ENCODE measurements at regions not wholly inside any gene's neighbourhood (a gene's known extent, or its start where the extent isn't known, plus 50 kb on each side); places are given as distances from the start of the nearest gene placed in this dataset.

DNA sequence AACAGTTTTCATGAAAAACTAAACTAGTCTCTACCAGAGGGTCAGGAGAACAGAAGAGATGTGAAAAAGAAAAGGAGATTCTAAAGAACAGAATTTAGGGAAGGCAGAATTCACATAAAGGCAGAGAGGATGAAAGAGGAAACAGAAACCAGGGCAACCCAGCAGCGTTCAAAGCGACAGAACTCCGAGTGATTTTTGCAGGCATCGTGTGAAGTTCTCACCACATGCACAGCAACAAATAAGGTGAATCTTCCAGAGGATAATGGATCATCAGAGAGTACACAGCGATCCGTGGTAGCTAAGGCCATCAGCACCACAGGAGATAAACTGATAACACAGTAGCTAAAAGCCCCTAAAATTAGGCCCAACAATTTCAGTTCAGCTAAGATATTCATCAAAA is 250.8 kb upstream of the THBS1 start:
- DNase-seq, result no peak

- DNase-seq, result no peak
These were observed 249.3 kb upstream of the THBS1 start for GRCh38 chr15:39331584-39331983.

DNA sequence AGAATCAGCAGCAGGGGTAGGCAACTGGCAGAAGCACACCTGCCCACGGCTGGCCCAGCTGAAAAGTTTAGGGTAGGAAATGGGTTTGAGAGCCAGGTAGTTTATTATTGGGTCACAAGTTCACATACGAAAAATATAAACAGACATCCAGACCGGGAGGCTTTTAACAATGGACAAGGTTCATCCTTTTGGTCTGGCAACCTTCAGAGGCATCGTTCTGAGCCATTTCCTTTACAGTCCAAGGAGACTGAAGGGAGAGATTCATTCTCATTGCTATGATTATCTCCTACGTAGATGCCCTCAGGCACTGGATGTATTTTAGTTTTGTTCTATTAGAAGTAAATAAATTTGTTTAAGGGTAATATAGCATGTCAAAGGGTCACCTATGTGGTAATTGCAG is 248.0 kb upstream of the THBS1 start:
- no peak for DNase-seq

GRCh38 chr15:39333393-39333792 is 247.5 kb upstream of the THBS1 start:
- DNase-seq, result no peak

DNA sequence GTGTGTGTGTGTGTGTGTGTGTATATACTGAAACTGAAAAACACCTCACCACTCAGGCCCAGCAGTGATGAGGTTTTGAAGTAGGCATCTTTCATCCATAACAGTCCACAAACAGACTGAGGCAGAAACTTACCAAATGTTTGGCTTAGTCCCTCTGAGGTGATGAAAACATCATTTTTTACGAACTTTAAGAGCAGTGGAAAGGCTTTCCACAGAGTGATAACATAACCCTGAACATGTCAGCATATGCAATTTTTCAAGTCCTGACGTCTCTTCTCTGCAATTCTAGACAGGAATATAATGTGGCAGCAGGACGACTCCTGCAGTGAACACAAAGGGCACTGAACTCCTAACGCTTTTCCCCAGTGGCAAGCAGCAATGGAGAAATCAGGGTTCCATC is 247.0 kb upstream of the THBS1 start:
- DNase-seq, result no peak

DNA sequence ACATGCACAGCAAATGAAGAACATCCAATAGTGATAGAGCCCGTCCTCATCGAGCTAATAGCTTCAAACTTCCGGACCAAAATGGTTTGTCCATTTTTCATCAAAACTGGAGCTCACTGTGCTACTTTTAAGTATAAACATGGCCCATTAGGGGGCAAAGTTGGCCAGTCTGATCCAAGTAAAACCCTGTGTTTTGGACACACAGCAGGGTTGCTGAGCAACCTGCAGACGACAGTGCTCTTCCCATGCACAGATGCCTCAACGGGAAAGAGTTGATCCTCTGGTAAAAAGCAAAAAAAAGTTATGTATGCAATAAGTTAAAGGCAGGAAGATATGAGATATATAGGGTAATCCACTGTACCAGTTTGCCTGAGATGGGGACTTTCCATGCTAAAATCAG is 244.0 kb upstream of the THBS1 start:
- DNase-seq, result no peak

- no peak for DNase-seq
These were observed 242.6 kb upstream of the THBS1 start for GRCh38 chr15:39338251-39338650.

DNA sequence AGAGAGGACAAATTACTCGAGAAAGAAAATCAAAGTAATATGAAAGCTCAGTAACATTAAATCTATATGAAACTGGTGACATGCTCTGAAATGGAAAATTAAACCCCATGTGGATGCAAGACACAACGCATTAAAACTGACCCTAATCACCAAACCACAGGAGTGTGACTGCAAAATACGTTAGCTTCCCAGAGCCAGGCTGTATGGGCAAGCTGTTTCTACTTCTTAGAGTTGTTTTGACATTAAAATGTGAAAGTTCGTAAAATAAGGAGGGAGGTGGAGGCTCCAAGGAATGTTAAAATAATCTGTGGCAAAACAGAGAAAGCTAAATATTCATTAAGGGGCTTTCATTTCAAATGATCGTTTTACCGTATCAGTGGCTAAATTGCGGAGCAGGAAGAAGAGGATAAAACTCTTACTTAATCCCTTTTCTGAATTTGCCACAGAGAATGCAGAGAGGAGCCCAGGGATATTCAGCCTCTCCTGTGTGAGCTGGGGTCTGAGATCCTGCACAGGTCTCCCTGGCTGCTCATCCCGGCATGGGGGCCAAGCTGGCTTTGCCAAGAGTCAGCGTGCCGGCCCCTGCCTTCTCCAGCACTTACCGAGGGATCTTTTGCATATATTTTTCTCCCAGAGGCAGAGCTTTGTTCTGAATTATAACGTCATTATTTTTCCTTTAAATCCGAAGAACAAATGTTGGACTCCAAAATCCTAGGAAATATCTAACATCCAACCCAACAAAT is 239.8 kb upstream of the THBS1 start:
- DNase-seq, result no peak

GRCh38 chr15:39344662-39345141 is 236.2 kb upstream of the THBS1 start:
- DNase-seq, result no peak

DNA sequence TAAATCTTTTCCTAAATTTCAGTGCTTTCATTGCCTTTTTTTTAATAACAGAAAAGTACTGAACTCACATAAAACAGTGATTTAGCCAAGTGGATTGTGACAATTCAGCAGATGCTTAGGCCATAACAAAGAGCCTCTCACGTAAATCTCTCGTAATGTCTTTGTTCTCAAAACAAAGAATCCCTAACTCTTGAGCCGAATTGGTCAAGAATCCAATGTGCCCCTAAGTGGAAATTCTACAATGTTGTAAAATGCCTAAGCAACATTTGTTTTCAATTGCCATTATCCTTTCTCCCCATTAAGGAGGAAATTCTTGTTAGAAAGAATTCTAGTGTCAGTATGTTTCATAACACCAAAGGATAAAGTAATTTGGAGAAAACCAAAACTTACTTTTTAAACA is 235.7 kb upstream of the THBS1 start:
- no peak for DNase-seq

GRCh38 chr15:39347453-39347852 is 233.4 kb upstream of the THBS1 start:
- no peak for DNase-seq

DNA sequence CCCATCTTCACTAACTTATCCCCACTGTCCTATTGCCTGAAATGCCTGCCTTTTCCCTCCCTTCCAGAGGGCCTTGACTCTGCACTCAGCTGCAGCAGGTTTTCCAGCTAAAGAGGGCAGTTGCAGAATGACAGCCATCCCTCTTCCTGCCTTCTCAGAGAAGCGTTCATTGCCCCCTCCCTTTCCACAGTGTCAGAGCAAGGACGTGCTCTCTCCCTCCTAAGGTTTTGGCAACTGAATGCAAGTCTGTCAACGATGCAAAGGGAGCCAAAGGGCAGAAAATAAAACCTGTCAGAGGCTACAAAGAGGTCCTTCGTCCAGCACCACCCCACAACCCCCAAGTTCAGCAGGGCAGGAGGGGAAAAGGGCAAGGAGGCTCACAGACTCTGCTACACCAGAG is 230.1 kb upstream of the THBS1 start:
- DNase-seq, result no peak

DNA sequence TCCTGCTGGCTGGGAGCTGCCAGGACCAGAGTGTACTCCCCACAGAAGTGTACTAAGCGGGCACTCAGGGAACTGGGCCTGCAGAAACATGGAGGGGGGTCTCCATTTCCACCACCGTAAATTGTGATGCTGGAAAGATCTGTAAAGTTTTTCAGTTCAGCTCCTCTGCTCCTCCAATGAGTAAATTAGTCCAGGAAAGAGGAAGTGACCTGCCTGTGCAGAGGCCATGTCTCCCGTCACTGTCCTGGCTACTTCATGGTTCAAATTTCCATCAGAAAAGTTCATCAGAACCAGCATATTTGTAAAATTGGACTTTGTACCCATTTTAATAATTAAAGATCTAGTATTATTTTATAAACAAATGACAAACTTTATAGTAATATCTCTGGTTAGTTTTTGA is 226.7 kb upstream of the THBS1 start:
- DNase-seq, result no peak

- DNase-seq, result peak; percentile 31
These were observed 223.2 kb upstream of the THBS1 start for GRCh38 chr15:39357480-39358268.

DNA sequence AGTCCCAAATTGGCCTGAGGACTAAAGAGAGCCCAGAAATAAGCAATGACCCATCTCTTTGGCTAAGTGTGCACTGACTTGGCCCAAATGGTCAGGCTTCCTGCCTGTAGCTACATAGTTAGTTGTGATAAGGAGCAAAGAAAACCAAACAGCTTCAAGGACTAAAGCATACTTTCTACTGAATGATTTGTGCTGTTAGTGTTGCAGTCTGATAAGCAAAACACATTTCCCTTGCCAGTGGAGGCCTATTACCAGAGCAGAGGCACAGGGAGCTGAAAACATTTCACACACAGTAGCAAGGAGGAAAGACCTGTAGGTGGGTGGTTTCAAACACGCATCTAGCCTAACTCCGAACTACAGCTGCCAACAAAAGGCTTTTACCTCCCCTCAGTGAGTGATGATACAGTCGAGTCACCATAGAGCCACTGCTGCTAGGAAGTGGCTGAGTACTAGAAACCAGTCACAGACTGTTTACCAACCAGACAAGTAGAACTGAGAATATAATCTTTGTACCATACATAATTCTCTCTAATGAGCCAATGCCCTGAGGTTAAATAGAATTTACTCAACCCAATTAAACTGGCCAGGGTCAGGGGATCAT is 222.3 kb upstream of the THBS1 start:
- DNase-seq, result peak; percentile 85

DNA sequence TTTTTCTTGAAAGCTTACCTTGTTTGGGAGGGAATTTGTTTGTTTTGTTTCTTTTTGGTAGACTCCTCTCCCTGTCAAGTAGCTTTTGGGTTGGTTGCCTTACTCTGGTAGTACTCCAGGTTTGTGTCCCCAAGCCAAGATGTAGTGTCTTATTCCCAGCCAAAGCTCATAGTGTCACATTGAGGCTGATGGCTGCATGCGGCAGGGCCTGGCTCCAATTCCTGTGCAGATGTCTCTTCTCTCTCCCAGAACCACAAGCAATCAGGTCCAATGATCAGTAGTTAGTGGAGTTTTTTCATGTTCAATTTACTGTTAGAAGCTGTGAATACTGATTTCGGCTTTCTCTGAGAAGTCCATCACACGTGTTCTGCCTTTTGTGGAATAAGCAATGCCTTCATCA is 221.1 kb upstream of the THBS1 start:
- no peak for DNase-seq

DNA sequence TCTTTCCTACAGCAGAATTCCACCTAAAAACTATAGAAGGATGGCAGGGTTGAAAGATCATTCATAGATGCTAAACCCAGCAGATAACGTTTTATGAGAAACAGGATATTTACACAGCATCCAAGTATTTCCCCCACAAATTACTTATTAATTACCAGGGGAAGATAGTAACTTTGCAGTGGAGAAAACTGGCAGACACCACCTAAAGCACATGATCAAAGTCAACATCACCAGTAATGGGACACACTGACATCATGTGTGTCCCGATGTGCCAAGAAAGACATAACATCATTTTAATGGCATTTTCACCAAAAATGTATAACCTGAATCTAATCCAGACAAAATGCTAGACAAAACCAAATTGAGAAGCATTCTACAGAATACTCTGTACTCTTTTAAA is 220.4 kb upstream of the THBS1 start:
- no peak for DNase-seq

DNA sequence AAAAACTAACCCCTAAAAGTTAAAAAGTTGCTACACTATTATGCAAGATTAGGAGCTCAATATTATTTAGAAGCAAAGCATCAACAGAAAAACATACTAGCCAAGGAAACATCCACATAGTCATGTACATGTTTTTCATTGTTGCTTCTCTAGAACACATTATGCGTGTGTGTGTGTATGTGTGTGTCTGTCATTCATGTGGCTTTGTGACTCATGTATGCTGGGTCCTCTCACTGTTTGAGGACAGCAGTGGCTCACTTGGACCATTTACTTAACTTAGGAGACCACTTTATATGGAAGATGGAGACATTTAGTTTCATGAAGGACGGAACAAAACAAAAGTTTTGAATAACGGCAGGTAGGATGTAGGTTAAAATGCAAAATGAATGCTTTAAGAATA is 219.4 kb upstream of the THBS1 start:
- DNase-seq, result no peak

GRCh38 chr15:39362821-39363561 is 217.9 kb upstream of the THBS1 start:
- no peak for DNase-seq

DNA sequence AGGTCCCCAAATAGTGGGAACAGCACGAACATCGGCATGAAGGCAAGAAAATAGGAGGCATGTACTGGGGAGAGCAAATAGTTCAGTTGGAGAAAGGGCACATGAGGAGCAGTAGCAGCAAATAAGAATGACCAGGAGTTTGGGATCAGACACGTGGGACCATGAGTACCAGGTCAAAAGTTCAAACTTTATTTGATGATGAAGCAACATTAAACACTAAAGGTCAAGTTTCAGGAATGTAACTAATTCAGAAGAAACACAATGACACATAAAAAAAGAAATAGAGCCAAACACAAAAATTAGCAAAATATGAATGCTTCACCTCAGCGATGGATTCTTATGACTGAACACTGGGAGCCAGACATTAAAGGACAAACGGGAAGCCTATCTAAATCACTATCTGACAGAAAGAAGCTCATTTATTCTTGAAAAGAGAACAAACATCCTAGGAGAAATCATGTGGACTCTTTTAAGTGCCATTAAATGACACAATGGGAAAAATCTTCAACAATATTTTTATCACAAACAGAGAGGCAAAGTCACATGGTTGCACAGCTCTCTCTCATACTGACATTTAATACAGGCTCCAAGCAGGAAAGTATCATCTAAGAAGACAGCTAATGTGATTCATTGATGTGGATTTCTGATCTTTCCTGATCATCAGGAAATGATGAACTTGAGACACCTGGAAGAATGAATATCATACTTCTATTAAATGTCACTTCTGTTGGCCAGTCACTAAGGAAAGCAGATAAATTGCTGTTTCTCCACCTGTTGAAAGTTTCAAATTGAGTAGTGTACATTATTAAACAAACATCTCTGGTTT is 216.9 kb upstream of the THBS1 start:
- DNase-seq, result no peak

- DNase-seq, result no peak
These were observed 216.2 kb upstream of the THBS1 start for GRCh38 chr15:39364721-39365120.

- no peak for DNase-seq
These were observed 215.7 kb upstream of the THBS1 start for GRCh38 chr15:39365161-39365560.
